GM12878 (cell line): ENCODE measurements at regions not wholly inside any gene's neighbourhood (a gene's known extent, or its start where the extent isn't known, plus 50 kb on each side); places are given as distances from the start of the nearest gene placed in this dataset.

Experiments used
- ASH2L ChIP-seq: fragments of 300-600, 200-600 bp; sonication (generic); IDR thresholded peaks from 2 replicates; pipeline ENCODE4 v1.6.1; 2017; ENCODE audit warnings: low read depth, mild to moderate bottlenecking, borderline replicate concordance
- CREB1 ChIP-seq: IDR thresholded peaks from 2 replicates; pipeline ENCODE4 v1.6.1; 2012; ENCODE audit warnings: low read depth, mild to moderate bottlenecking, inconsistent platforms
- E2F8 ChIP-seq: fragments of 450-650 bp; IDR thresholded peaks from 2 replicates; pipeline ENCODE4 v1.6.1; 2018; ENCODE audit warnings: mild to moderate bottlenecking, low read depth, moderate library complexity; ENCODE audit not compliant: partially characterized antibody
- EED ChIP-seq: sonication (generic); IDR thresholded peaks from 2 replicates; pipeline ENCODE4 v1.6.1; 2016; ENCODE audit warnings: antibody characterized with exemption, low read depth
- EP300 ChIP-seq, 2 experiments: fragments of 150-350 bp in 1 of 2; IDR thresholded peaks; 2 replicates each; pipeline ENCODE4 v1.6.1; 2011 to 2012; ENCODE audit warnings: low read depth in 2 of 2, low read length in 2 of 2, borderline replicate concordance in 1 of 2, improper control_type of control experiment in 1 of 2, inconsistent platforms in 1 of 2; ENCODE audit not compliant: control insufficient read depth in 1 of 2
- HDAC6 ChIP-seq: fragments of 200-600 bp; sonication (generic); IDR thresholded peaks from one replicate; pipeline ENCODE4 v1.8.0; 2017; ENCODE audit warnings: antibody characterized with exemption; ENCODE audit not compliant: unreplicated experiment
- IRF5 ChIP-seq: fragments of 450-650 bp; IDR thresholded peaks from 2 replicates; pipeline ENCODE4 v1.6.1; 2017; ENCODE audit warnings: borderline replicate concordance
- JUND ChIP-seq: IDR thresholded peaks from 2 replicates; pipeline ENCODE4 v1.6.1; 2012; ENCODE audit warnings: low read depth, mild to moderate bottlenecking, low read length, improper control_type of control experiment, moderate library complexity
- MYB ChIP-seq: fragments of 150-350 bp; IDR thresholded peaks from 2 replicates; pipeline ENCODE4 v1.6.1; 2014; ENCODE audit warnings: mild to moderate bottlenecking, low read depth, low read length, borderline replicate concordance
- NKRF ChIP-seq: fragments of 450-650 bp; conservative IDR thresholded peaks from 2 replicates; pipeline ENCODE4 v1.6.1; 2017; ENCODE audit warnings: mild to moderate bottlenecking, moderate library complexity
- RELA ChIP-seq: fragments of 450-650 bp; IDR thresholded peaks from 2 replicates; pipeline ENCODE4 v1.8.0; 2014; ENCODE audit warnings: borderline replicate concordance; ENCODE audit not compliant: partially characterized antibody
- SREBF2 ChIP-seq: IDR thresholded peaks from 2 replicates; pipeline ENCODE4 v1.6.1; 2012; ENCODE audit warnings: mild to moderate bottlenecking, low read length
- YY1 ChIP-seq: IDR thresholded peaks from 2 replicates; pipeline ENCODE4 v1.6.1; 2011; ENCODE audit warnings: low read depth, mild to moderate bottlenecking, low read length
- ZBTB4 ChIP-seq: fragments of 450-650 bp; formaldehyde crosslinking; IDR thresholded peaks from 2 replicates; pipeline ENCODE4 v1.4.0; 2022; ENCODE audit warnings: mild to moderate bottlenecking, moderate library complexity
- ZSCAN29 ChIP-seq: fragments of 450-650 bp; IDR thresholded peaks from 2 replicates; pipeline ENCODE4 v1.6.1; 2017; ENCODE audit warnings: mild to moderate bottlenecking, moderate library complexity
- ZZZ3 ChIP-seq: IDR thresholded peaks from 2 replicates; pipeline ENCODE4 v1.6.1; 2011; ENCODE audit warnings: low read depth; ENCODE audit not compliant: control insufficient read depth, insufficient read length
- TF ChIP-seq, protein P1 (sequence below): fragments of 450-650 bp; IDR thresholded peaks from 2 replicates; pipeline ENCODE4 v1.6.1; 2017; ENCODE audit warnings: antibody characterized with exemption, mild to moderate bottlenecking, moderate library complexity

- no peak for TF ChIP-seq E2F8
- no peak for TF ChIP-seq YY1
- no peak for TF ChIP-seq NKRF
- TF ChIP-seq CREB1: peak; percentile 67; the same call in 1 of the 2 replicates
- no peak for TF ChIP-seq ZZZ3
- TF ChIP-seq JUND: peak; percentile 77; the same call in 1 of the 2 replicates
- peak; percentile 97 to 98 for TF ChIP-seq EP300 (IDR thresholded peaks at IDR 0.05; ENCODE audit: borderline replicate concordance in 1 of 2, control insufficient read depth in 1 of 2, low read depth in 2 of 2, low read length in 2 of 2)
- TF ChIP-seq IRF5: no peak
- TF ChIP-seq SREBF2: no peak
- no peak for TF ChIP-seq MYB
- no peak for TF ChIP-seq ZSCAN29
- TF ChIP-seq RELA: peak; percentile 65
- no peak for TF ChIP-seq ASH2L
- no peak for TF ChIP-seq ZBTB4 (CRISPR knock-in tag)
- no peak for TF ChIP-seq HDAC6
- peak; percentile 71 for TF ChIP-seq EED
- TF ChIP-seq, protein P1, sequence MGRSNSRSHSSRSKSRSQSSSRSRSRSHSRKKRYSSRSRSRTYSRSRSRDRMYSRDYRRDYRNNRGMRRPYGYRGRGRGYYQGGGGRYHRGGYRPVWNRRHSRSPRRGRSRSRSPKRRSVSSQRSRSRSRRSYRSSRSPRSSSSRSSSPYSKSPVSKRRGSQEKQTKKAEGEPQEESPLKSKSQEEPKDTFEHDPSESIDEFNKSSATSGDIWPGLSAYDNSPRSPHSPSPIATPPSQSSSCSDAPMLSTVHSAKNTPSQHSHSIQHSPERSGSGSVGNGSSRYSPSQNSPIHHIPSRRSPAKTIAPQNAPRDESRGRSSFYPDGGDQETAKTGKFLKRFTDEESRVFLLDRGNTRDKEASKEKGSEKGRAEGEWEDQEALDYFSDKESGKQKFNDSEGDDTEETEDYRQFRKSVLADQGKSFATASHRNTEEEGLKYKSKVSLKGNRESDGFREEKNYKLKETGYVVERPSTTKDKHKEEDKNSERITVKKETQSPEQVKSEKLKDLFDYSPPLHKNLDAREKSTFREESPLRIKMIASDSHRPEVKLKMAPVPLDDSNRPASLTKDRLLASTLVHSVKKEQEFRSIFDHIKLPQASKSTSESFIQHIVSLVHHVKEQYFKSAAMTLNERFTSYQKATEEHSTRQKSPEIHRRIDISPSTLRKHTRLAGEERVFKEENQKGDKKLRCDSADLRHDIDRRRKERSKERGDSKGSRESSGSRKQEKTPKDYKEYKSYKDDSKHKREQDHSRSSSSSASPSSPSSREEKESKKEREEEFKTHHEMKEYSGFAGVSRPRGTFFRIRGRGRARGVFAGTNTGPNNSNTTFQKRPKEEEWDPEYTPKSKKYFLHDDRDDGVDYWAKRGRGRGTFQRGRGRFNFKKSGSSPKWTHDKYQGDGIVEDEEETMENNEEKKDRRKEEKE: no peak
Observed at GRCh38 chr2:198913394-198914152, 544.2 kb downstream of the SATB2 start (continued).
